ENCODE measurements at regions not wholly inside any gene's neighbourhood (a gene's known extent, or its start where the extent isn't known, plus 50 kb on each side); places are given as distances from the start of the nearest gene placed in this dataset.

DNA sequence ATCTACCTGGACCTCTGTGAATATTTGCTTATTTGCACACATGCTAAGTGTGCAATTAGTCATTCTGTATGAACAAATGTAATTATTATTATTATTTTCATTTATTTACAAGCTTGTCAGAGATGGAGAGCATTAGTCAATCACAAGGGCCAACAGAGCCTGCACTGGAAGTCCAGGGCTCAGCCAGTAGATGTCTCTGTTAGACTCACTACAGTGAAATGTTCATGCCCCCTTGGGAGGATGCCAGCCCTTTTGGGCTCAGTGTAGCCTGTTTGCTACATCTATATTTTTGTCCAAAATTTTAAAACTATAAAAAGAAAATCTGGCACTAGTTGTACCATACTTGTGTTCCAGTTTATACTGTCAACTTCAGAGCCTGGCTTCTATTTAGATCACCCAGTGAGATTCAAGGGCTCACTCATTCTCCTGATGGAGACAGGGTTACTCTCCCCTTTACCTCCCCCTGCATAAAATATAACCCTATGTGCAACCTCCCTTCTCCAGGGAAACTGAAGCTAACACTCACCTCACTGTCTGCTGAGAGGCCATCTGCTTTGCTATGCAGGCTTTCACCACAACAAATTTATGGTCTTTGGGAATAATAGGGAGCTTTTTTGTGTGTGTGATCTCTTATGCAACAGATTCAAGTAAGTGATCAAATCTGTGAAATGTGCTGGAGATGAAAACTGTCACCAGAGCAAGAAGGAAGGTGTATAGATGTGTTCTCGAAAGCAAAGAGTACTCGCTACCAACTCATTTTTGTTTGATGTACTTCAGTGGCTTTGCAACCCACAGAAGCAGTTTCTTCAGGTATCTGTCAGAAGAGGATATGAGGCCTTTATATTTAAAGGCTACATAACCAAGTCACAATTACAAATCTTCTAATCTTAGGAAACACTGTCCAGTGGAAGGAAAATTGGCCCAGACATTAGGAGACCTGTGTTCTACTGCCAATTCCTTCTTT, 99.9 kb upstream of the TLE4 start:
- H3K4me1 ChIP-seq = no peaks in the 10 kb centered on the region
- intact Hi-C loops (cut with DNase I) = no loop called here
- DNase-seq = peak; percentile 78
- TF ChIP-seq, protein P1, sequence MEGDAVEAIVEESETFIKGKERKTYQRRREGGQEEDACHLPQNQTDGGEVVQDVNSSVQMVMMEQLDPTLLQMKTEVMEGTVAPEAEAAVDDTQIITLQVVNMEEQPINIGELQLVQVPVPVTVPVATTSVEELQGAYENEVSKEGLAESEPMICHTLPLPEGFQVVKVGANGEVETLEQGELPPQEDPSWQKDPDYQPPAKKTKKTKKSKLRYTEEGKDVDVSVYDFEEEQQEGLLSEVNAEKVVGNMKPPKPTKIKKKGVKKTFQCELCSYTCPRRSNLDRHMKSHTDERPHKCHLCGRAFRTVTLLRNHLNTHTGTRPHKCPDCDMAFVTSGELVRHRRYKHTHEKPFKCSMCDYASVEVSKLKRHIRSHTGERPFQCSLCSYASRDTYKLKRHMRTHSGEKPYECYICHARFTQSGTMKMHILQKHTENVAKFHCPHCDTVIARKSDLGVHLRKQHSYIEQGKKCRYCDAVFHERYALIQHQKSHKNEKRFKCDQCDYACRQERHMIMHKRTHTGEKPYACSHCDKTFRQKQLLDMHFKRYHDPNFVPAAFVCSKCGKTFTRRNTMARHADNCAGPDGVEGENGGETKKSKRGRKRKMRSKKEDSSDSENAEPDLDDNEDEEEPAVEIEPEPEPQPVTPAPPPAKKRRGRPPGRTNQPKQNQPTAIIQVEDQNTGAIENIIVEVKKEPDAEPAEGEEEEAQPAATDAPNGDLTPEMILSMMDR (IDR thresholded peaks at IDR 0.05) = no peak
- TF ChIP-seq POLR2AphosphoS5 (IDR thresholded peaks at IDR 0.05) (no peak), EP300 (IDR thresholded peaks at IDR 0.05) (no peak), POLR2A (IDR thresholded peaks at IDR 0.05) (no peak)
- H3K27me3 ChIP-seq = no peaks in the 10 kb centered on the region
- no peaks in the 10 kb centered on the region for H3K36me3 ChIP-seq
- H3K9me3 ChIP-seq = no peaks in the 10 kb centered on the region
- no peak overlapping the region for H3K4me3 ChIP-seq
- no peak overlapping the region for H3K27ac ChIP-seq
- 78 to 92% methylated on average over 2 of the region's 2 CpGs for WGBS, 2 donors

DNA sequence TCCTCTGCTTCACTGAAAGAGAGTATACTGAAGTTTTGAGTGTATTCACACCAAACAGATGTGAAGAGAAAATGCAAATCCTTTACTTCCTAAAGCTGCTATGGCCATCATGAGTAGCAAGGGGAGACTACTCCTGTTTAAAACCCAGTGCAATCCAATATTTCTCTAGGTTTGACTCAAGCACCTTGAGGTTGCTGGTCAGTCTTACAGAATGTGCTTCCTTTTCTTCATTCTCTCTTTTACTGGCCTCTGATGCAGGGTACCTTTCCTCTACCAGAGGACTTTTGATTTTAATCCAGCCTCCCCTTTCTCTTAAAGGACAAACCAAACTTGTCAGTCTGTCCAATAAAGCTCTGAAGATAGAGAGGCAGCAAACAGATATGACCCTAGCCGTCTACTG, 98.1 kb upstream of the TLE4 start:
- intact Hi-C loops (cut with DNase I) = no loop called here
- H3K9me3 ChIP-seq = no peaks in the 10 kb centered on the region
- WGBS, 2 donors = 0 to 79% methylated on average over 1 of the region's 1 CpG
- no peak overlapping the region for H3K27ac ChIP-seq
- no peak overlapping the region for H3K4me3 ChIP-seq
- no peaks in the 10 kb centered on the region for H3K4me1 ChIP-seq
- DNase-seq = no peak
- no peaks in the 10 kb centered on the region for H3K27me3 ChIP-seq
- TF ChIP-seq, protein P1 (IDR thresholded peaks at IDR 0.05) = no peak
- TF ChIP-seq EP300 (IDR thresholded peaks at IDR 0.05) (no peak), POLR2AphosphoS5 (IDR thresholded peaks at IDR 0.05) (no peak), POLR2A (IDR thresholded peaks at IDR 0.05) (no peak)
- H3K36me3 ChIP-seq = no peaks in the 10 kb centered on the region

DNA sequence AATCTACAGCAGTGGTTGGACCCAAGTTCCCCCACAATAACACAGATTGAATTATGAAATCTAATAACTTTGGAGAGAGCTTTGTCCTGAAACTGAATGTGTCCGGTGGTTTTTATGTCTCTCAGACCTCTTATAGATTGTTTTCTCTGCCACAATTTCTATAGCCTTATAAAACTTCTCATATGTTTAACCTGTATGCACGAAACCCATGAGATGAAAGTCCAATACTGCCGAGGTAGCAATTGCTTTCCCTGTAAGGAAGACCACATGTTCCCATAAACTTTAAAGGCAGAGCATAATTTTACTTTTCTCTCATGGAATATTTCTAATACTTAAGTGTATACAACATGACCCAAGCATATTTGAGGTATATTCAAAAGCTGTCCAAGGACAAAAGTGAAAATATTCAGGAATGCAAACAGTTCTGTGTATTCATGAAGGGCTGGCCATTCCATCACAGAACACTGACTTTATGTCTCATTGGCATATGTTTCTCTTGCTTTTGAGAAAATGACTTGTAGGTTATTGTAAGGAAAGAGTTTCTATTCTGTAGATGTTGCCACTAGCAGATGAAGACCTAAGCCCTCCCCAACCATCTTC, 94.4 kb upstream of the TLE4 start:
- intact Hi-C loops (cut with DNase I) = no loop called here
- no peaks in the 10 kb centered on the region for H3K9me3 ChIP-seq
- no peak for DNase-seq
- TF ChIP-seq, protein P1 (IDR thresholded peaks at IDR 0.05) = no peak
- TF ChIP-seq POLR2A (IDR thresholded peaks at IDR 0.05) (no peak), EP300 (IDR thresholded peaks at IDR 0.05) (no peak), POLR2AphosphoS5 (IDR thresholded peaks at IDR 0.05) (no peak)
- no peak overlapping the region for H3K4me3 ChIP-seq
- 13 to 73% methylated on average over 3 of the region's 3 CpGs for WGBS, 2 donors
- H3K27me3 ChIP-seq = no peaks in the 10 kb centered on the region
- H3K4me1 ChIP-seq = no peaks in the 10 kb centered on the region
- H3K27ac ChIP-seq = no peak overlapping the region
- no peaks in the 10 kb centered on the region for H3K36me3 ChIP-seq

DNA sequence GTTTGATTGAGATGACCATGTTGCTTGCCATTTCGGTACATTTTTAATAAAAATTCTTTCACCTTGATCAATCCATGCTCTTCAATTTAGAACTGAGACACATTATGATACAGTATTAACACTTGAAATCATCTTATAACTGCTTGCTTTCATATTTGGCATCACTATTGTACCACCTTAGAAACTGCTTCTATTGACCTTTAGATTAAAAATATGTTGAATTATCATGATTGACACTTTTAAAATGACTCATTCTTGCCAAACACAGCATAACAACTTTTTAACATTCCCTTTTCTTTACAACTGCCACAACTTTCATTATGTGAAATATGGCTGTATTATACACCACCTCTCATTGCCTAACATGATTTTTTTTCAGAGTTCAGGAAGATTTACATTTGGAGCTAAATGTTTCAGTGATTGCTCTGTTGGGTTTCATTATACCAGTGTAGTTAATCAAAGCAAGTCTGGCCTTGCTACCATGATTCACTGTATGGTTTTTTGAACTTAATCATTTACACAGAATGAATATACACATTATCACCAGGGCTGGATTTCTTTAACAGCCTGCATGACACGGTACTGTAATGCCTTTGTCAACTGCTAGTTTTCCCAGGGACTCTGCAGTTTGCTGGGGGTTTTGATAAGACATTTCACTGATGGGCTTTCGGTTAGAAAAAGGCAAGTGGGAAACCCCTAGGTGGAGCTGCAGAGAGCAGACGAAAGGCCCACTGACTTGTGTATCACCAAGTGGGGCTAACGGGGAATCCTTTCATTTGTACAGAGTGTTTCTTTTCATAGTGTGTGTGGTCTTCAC, 93.6 kb upstream of the TLE4 start:
- Histone ChIP-seq H3K27ac (no peak overlapping the region), H3K27me3 (no peaks in the 10 kb centered on the region), H3K9me3 (no peaks in the 10 kb centered on the region), H3K4me1 (no peaks in the 10 kb centered on the region), H3K4me3 (no peak overlapping the region), H3K36me3 (no peaks in the 10 kb centered on the region)
- no peak for DNase-seq
- intact Hi-C loops (cut with DNase I) = no loop called here
- TF ChIP-seq EP300 (IDR thresholded peaks at IDR 0.05) = no peak
- no peak for TF ChIP-seq POLR2AphosphoS5 (IDR thresholded peaks at IDR 0.05)
- TF ChIP-seq, protein P1 (IDR thresholded peaks at IDR 0.05) = no peak
- no peak for TF ChIP-seq POLR2A (IDR thresholded peaks at IDR 0.05)
- WGBS, 2 donors = 59 to 60% methylated on average over 5 of the region's 5 CpGs
